Tibial nerve (tissue), 3 donors: ENCODE measurements at regions not wholly inside any gene's neighbourhood (a gene's known extent, or its start where the extent isn't known, plus 50 kb on each side); places are given as distances from the start of the nearest gene placed in this dataset.

ENCODE experiments used
- CTCF ChIP-seq, 5 experiments: fragments of 200-600 bp in 3 of 5; fragments of 450-650 bp in 2 of 5; sonication (generic) in 3 of 5; IDR thresholded peaks; one replicate each; pipeline ENCODE4 v1.5.1; 2016 to 2019; ENCODE audit warnings: antibody characterized with exemption in 5 of 5, mild to moderate bottlenecking in 3 of 5, moderate library complexity in 2 of 5
- POLR2A ChIP-seq, 2 donors: fragments of 450-650 bp; IDR thresholded peaks; one replicate each; pipeline ENCODE4 v1.6.1; 2017; ENCODE audit warnings: antibody characterized with exemption in 2 of 2, mild to moderate bottlenecking in 2 of 2, moderate library complexity in 2 of 2

GRCh38 chr5:159645179-159645846 is 271.0 kb upstream of the ADRA1B start:
- TF ChIP-seq CTCF (IDR thresholded peaks at IDR 0.05): no peak
- TF ChIP-seq POLR2A (IDR thresholded peaks at IDR 0.05): no peak
